Astrocyte (in vitro differentiated cells and primary cell): ENCODE measurements at regions not wholly inside any gene's neighbourhood (a gene's known extent, or its start where the extent isn't known, plus 50 kb on each side); places are given as distances from the start of the nearest gene placed in this dataset.

Experiments used
- CTCF ChIP-seq: IDR thresholded peaks from 2 replicates; pipeline ENCODE4 v1.5.1; 2011; ENCODE audit warnings: low read depth, mild to moderate bottlenecking, inconsistent platforms, low read length, moderate library complexity; ENCODE audit not compliant: insufficient read depth
- EZH2 ChIP-seq: IDR thresholded peaks from 2 replicates; pipeline ENCODE4 v1.6.1; 2012; ENCODE audit warnings: mild to moderate bottlenecking, low read length, inconsistent platforms; ENCODE audit not compliant: insufficient read depth

GRCh38 chr9:90219548-90220118 lies 423.0 kb downstream of the DIRAS2 start:
- TF ChIP-seq CTCF (no peak), EZH2 (no peak)
